Activated CD8-positive, alpha-beta T cell treated with anti-CD3 and anti-CD28 coated beads for 36 hours (primary cell): ENCODE measurements at regions not wholly inside any gene's neighbourhood (a gene's known extent, or its start where the extent isn't known, plus 50 kb on each side); places are given as distances from the start of the nearest gene placed in this dataset.

Experiments
- ATAC-seq: fragments of 200-7000 bp; cut with Tn5 transposase; one replicate; pipeline ENCODE4 v1.10.0; 2021; ENCODE audit warnings: mild to moderate bottlenecking, moderate library complexity
- CTCF ChIA-PET: fragments of 350-600 bp; sonication (Branson Sonifier 250); formaldehyde crosslinking; loops from one replicate; lab custom pipeline; 2021; ENCODE audit warnings: antibody characterized with exemption; lab: Charles Lee
- POLR2A ChIA-PET: fragments of 350-600 bp; sonication (Branson Sonifier 250); formaldehyde crosslinking; loops from one replicate; lab custom pipeline; 2021; ENCODE audit warnings: antibody characterized with exemption; lab: Charles Lee
- DNase-seq: peaks from one replicate; pipeline ENCODE4 v3.0.0-alpha.2; 2020
- H3K27ac Mint-ChIP-seq: one replicate; pipeline ENCODE4 v1.8.0; 2021; ENCODE audit warnings: mild to moderate bottlenecking, mixed read lengths
- H3K27me3 Mint-ChIP-seq: one replicate; pipeline ENCODE4 v1.8.0; 2021; ENCODE audit warnings: mixed read lengths
- H3K36me3 Mint-ChIP-seq: one replicate; pipeline ENCODE4 v1.8.0; 2021; ENCODE audit warnings: low read depth, mixed read lengths
- H3K4me1 Mint-ChIP-seq: one replicate; pipeline ENCODE4 v1.8.0; 2021; ENCODE audit warnings: low read depth, mixed read lengths
- H3K4me3 Mint-ChIP-seq: one replicate; pipeline ENCODE4 v1.8.0; 2021; ENCODE audit warnings: mild to moderate bottlenecking, moderate library complexity, mixed read lengths
- H3K9me3 Mint-ChIP-seq: one replicate; pipeline ENCODE4 v1.8.0; 2021; ENCODE audit warnings: mixed read lengths
- CTCF ChIP-seq: fragments of 200-600 bp; IDR thresholded peaks from one replicate; pipeline ENCODE4 v1.8.0; 2022; ENCODE audit warnings: antibody characterized with exemption, mild to moderate bottlenecking
- intact Hi-C: fragments of 100-400 bp; cut with micrococcal nuclease; formaldehyde crosslinking; loops from one replicate; pipeline ENCODE4 v1.10.0; 2022

GRCh38 chr9:108584860-108585259 is 270.9 kb downstream of the ACTL7B start:
- POLR2A ChIA-PET = no interaction called here
- no peaks in the 10 kb centered on the region for H3K36me3 Mint-ChIP-seq
- CTCF ChIA-PET = no interaction called here
- H3K27ac Mint-ChIP-seq = no peak overlapping the region
- H3K27me3 Mint-ChIP-seq = no peaks in the 10 kb centered on the region
- intact Hi-C loops = no loop called here
- no peak for ATAC-seq
- H3K4me1 Mint-ChIP-seq = no peaks in the 10 kb centered on the region
- H3K9me3 Mint-ChIP-seq = no peaks in the 10 kb centered on the region
- no peak overlapping the region for H3K4me3 Mint-ChIP-seq
- no peak for DNase-seq
- TF ChIP-seq CTCF = no peak

GRCh38 chr9:108582726-108583125 is 273.1 kb downstream of the ACTL7B start:
- H3K36me3 Mint-ChIP-seq = no peaks in the 10 kb centered on the region
- DNase-seq (no peak), ATAC-seq (no peak)
- ChIA-PET POLR2A (no interaction called here), CTCF (no interaction called here)
- H3K9me3 Mint-ChIP-seq = no peaks in the 10 kb centered on the region
- no peaks in the 10 kb centered on the region for H3K27me3 Mint-ChIP-seq
- H3K27ac Mint-ChIP-seq = no peak overlapping the region
- TF ChIP-seq CTCF = no peak
- intact Hi-C loops = no loop called here
- no peaks in the 10 kb centered on the region for H3K4me1 Mint-ChIP-seq
- no peak overlapping the region for H3K4me3 Mint-ChIP-seq

- CTCF ChIA-PET = no interaction called here
Measured at GRCh38 chr9:108579757-108580439, 275.9 kb downstream of the ACTL7B start.

GRCh38 chr9:108575276-108575675 is 280.5 kb downstream of the ACTL7B start:
- ChIA-PET POLR2A (no interaction called here), CTCF (interaction anchor here (1.3 kb wide), 1 partner anchor 40 kb away, joined by 3 read pairs; no protein-coding TSS in a partner anchor)
- H3K27ac Mint-ChIP-seq = no peak overlapping the region
- H3K36me3 Mint-ChIP-seq = no peaks in the 10 kb centered on the region
- no peaks in the 10 kb centered on the region for H3K4me1 Mint-ChIP-seq
- intact Hi-C loops = no loop called here
- DNase-seq (no peak), ATAC-seq (no peak)
- TF ChIP-seq CTCF = no peak
- H3K4me3 Mint-ChIP-seq = no peak overlapping the region
- no peaks in the 10 kb centered on the region for H3K27me3 Mint-ChIP-seq
- no peaks in the 10 kb centered on the region for H3K9me3 Mint-ChIP-seq

More at GRCh38 chr9:108579757-108580439, 275.9 kb downstream of the ACTL7B start:
- no peak overlapping the region for H3K4me3 Mint-ChIP-seq
- H3K27ac Mint-ChIP-seq = no peak overlapping the region
- POLR2A ChIA-PET = no interaction called here
- no peak for DNase-seq
- intact Hi-C loops = no loop called here
- ATAC-seq = no peak
- H3K4me1 Mint-ChIP-seq = no peaks in the 10 kb centered on the region
- TF ChIP-seq CTCF = no peak
- H3K27me3 Mint-ChIP-seq = no peaks in the 10 kb centered on the region
- H3K9me3 Mint-ChIP-seq = no peaks in the 10 kb centered on the region
- H3K36me3 Mint-ChIP-seq = no peaks in the 10 kb centered on the region

GRCh38 chr9:108569624-108570023 is 286.2 kb downstream of the ACTL7B start:
- ChIA-PET CTCF (interaction anchor here (0.6 kb wide), 1 partner anchor 1709 kb away, joined by 3 read pairs; no protein-coding TSS in a partner anchor), POLR2A (no interaction called here)
- Mint-ChIP-seq H3K36me3 (no peaks in the 10 kb centered on the region), H3K27ac (no peak overlapping the region), H3K9me3 (no peaks in the 10 kb centered on the region), H3K4me1 (no peaks in the 10 kb centered on the region), H3K27me3 (peaks cover 9% of the 10 kb centered on the region), H3K4me3 (no peak overlapping the region)
- intact Hi-C loops = loop anchor here (10.0 kb wide), 1 partner anchor 195 kb away; no protein-coding TSS in a partner anchor
- no peak for ATAC-seq
- no peak for DNase-seq
- no peak for TF ChIP-seq CTCF
